Heart left ventricle (tissue), 16 donors: ENCODE measurements at regions not wholly inside any gene's neighbourhood (a gene's known extent, or its start where the extent isn't known, plus 50 kb on each side); places are given as distances from the start of the nearest gene placed in this dataset.

ENCODE experiments used
- ATAC-seq, 4 donors: fragments of 200-7000 bp; cut with Tn5 transposase; one replicate each; pipeline ENCODE4 v1.9.1; 2020 to 2022; ENCODE audit warnings: moderate library complexity in 4 of 4, mild to moderate bottlenecking in 3 of 4, moderate number of reproducible peaks in 1 of 4
- DNase-seq, 5 donors: peaks; one replicate each; pipeline ENCODE4 v3.0.0-alpha.2; 2020
- H3K27ac ChIP-seq, 12 donors: fragments of 200-600 bp; sonication (generic) in 4 of 12; one replicate each; pipeline versions ENCODE4 v1.5.0 to v1.8.0; 2016 to 2022; ENCODE audit warnings: mild to moderate bottlenecking in 2 of 12
- H3K27me3 ChIP-seq, 9 donors: fragments of 200-600 bp; sonication (generic) in 2 of 9; one replicate each; pipeline versions ENCODE4 v1.5.1 to v1.8.0; 2016 to 2022; ENCODE audit warnings: mild to moderate bottlenecking in 3 of 9
- H3K36me3 ChIP-seq, 9 donors: fragments of 200-600 bp; sonication (generic) in 2 of 9; one replicate each; pipeline versions ENCODE4 v1.5.0 to v1.8.0; 2018 to 2022; ENCODE audit warnings: mild to moderate bottlenecking in 2 of 9
- H3K4me1 ChIP-seq, 12 donors: fragments of 200-600 bp; sonication (generic) in 4 of 12; one replicate each; pipeline versions ENCODE4 v1.5.0 to v1.8.0; 2016 to 2022; ENCODE audit warnings: mild to moderate bottlenecking in 3 of 12
- H3K4me3 ChIP-seq, 12 donors: fragments of 200-600 bp; sonication (generic) in 4 of 12; one replicate each; pipeline versions ENCODE4 v1.5.0 to v1.8.0; 2017 to 2022; ENCODE audit warnings: mild to moderate bottlenecking in 9 of 12, moderate library complexity in 4 of 12
- H3K9me3 ChIP-seq, 12 donors: fragments of 200-600 bp; sonication (generic) in 4 of 12; one replicate each; pipeline versions ENCODE4 v1.5.0 to v1.8.0; 2016 to 2022; ENCODE audit warnings: mild to moderate bottlenecking in 1 of 12
- POLR2A ChIP-seq, 2 donors: fragments of 450-650 bp; IDR thresholded peaks; one replicate each; pipeline ENCODE4 v1.6.1; 2017; ENCODE audit warnings: antibody characterized with exemption in 2 of 2, mild to moderate bottlenecking in 2 of 2, moderate library complexity in 2 of 2
- WGBS, 4 donors: extraction: QIAGEN DNeasy Blood & Tissue Kit in 2 of 4; methylation state at CpG; one replicate each; pipeline versions ENCODE4 v1.1.5 to v1.1.7; 2013 to 2018; 5-methylcytosine and 5-hydroxymethylcytosine counted together
- intact Hi-C, 10 donors: fragments of 100-400 bp; cut with DNase I; formaldehyde crosslinking; loops; one replicate each; pipeline versions ENCODE4 v1.11.1 to v1.14.2; 2022
- TF ChIP-seq, protein P1 (sequence below), 12 donors: fragments of 200-600 bp; sonication (generic) in 4 of 12; IDR thresholded peaks; one replicate each; pipeline versions ENCODE4 v1.5.0 to v1.8.0; 2018 to 2022; ENCODE audit warnings: antibody characterized with exemption in 12 of 12, mild to moderate bottlenecking in 5 of 12
- donor health status: ischemic (EF 13 %, LVEDD 7.1; RV severe dilation, severe dysfunction).
- donor health status: healthy with polysubstance abuse.
- donor health status: DM: no; HTN: yes; CAD: no.
- donor health status: DM: no; HTN: no; CAD: no.
- donor health status: ischemic (EF 25% LVEDD 6.9; RV normal size, moderate dysfunction).
- donor health status: ischemic (EF 25% LVEDD 5.7; RV mildly dilated, moderate dysfunction).
- donor health status: healthy.
- donor health status: DM: yes; HTN: yes; CAD: no.
- donor health status: ischemic (EF 35%, LVEDD 5.7; RV mildly dilated, moderate dysfunction).
- donor health status: nonischemic (EF 11% LVEDD 7.7; RV severe dilation, severe dysfunction).
- donor health status: DM: yes; HTN: yes; CAD: no.
- donor health status: PGD.
- donor health status: ischemic (EF 29% LVEDD 5.4; RV normal size, mild dysfunction).
- donor health status: nonischemic (EF 23%, LVEDD 6.1; RV moderate dilation, normal function).

DNA sequence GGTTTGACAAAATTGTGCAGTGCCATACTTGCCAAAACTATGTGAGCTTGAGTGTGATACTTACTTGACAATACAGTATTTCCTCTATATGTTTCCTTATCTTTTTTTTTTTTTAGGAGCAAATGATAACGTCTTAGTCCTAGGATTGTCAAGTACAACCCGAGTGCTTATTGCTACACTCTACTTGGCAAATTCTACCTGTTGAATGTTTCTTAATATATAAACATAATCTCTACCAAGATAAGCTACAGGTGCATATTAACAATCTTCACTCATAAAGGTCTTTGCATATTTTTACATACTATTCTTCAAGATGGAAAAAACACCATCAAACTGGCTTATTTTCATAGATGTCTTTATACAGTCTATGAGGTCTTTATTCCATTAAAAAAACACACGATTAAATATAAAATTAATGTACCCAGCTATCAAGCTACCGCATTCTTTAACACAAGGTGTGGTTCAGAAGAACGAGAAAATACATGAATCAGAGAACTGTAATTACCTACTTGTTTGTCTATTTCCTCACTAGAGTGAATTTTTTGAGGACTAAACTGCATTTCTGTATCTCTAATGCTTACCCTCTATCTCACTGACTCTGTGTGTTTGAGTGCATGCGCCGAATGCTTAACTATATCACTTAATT, 76.1 kb upstream of the PDSS1 start:
- no peaks in the 10 kb centered on the region for H3K9me3 ChIP-seq
- peaks cover 0 to 8% (median 0%) of the 10 kb centered on the region in 12 donors for H3K4me1 ChIP-seq
- peaks cover 3 to 44% (median 9%) of the 10 kb centered on the region in 9 donors for H3K27me3 ChIP-seq
- no peak overlapping the region for H3K4me3 ChIP-seq
- DNase-seq (no peak), ATAC-seq (no peak)
- intact Hi-C loops: loop anchor here in 1 of 10 donors (10.0 kb wide), 1 partner anchor 703 kb away; no protein-coding TSS in a partner anchor
- 73 to 79% (median 76%) methylated on average over 7 of the region's 7 CpGs for WGBS, 4 donors
- no peak for TF ChIP-seq POLR2A (IDR thresholded peaks at IDR 0.05)
- TF ChIP-seq, protein P1, sequence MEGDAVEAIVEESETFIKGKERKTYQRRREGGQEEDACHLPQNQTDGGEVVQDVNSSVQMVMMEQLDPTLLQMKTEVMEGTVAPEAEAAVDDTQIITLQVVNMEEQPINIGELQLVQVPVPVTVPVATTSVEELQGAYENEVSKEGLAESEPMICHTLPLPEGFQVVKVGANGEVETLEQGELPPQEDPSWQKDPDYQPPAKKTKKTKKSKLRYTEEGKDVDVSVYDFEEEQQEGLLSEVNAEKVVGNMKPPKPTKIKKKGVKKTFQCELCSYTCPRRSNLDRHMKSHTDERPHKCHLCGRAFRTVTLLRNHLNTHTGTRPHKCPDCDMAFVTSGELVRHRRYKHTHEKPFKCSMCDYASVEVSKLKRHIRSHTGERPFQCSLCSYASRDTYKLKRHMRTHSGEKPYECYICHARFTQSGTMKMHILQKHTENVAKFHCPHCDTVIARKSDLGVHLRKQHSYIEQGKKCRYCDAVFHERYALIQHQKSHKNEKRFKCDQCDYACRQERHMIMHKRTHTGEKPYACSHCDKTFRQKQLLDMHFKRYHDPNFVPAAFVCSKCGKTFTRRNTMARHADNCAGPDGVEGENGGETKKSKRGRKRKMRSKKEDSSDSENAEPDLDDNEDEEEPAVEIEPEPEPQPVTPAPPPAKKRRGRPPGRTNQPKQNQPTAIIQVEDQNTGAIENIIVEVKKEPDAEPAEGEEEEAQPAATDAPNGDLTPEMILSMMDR (IDR thresholded peaks at IDR 0.05): no peak
- no peaks in the 10 kb centered on the region for H3K36me3 ChIP-seq
- H3K27ac ChIP-seq: no peak overlapping the region

DNA sequence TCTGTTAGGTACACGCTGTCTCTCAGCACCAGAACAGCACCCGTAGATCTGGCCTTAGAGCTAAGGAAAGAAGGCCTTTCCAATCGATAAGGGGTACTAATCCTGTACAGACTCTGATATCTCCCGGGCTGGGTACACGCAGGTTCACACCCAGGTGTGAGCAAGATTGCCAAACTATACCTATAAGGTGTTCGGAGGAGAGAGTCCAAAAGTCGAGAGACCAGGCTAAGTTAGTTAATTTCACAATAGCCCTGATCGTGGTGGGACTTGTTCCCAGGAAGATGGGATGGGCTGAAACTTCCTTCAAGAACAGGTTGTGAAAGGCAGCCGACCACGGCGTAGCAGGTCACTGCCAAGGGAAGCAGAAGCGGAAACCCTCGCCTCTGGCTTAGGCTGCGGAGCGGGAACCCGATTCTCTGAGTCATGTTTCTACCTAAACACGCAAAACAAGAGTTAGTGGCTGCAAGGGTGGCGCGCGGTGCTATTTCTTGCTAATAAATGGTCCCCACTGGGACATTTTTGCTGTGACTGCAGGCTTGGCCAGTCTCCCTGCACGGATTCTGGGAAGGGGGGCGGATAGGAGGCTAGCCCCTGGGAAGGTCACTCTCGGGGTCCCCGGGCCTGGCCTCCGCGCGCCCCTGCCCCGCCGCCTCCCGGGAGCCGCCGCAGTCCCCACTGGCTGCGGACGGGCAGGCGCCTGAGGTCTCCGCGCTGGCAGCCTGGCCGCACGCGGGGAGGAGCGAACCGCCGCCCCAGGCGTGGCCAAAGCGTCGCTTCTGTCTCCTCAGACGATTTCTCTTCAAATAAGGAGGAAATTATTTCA, 75.4 kb upstream of the PDSS1 start:
- peak in 3 of 4 donors; percentile 42 to 66 (median 62) for ATAC-seq
- intact Hi-C loops: loop anchor here in 1 of 10 donors (10.0 kb wide), 1 partner anchor 703 kb away; no protein-coding TSS in a partner anchor

DNA sequence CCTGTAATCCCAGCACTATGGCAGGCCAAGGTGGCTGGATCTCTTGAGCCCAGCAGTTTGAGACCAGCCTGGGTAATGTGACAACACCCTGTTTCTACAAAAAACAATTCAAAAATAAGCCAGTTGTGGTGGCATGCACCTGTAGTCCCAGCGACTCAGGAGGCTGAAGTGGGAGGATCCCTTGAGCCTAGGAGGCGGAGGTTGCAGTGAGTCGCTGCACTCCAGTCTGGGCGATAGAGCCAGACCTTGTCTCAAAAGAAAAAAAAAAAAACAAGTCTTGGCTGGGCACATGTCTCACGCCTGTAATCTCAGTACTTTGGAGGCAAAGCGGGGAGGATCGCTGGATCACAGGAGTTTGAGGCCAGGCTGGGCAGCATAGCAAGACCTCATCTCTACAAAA, 74.6 kb upstream of the PDSS1 start:
- no peak for TF ChIP-seq POLR2A (IDR thresholded peaks at IDR 0.05)
- TF ChIP-seq, protein P1 (IDR thresholded peaks at IDR 0.05): no peak
- Histone ChIP-seq H3K9me3 (no peaks in the 10 kb centered on the region), H3K36me3 (no peaks in the 10 kb centered on the region), H3K27ac (no peak overlapping the region), H3K27me3 (peaks cover 3 to 51% (median 9%) of the 10 kb centered on the region in 9 donors), H3K4me3 (no peak overlapping the region), H3K4me1 (peaks cover 0 to 8% (median 0%) of the 10 kb centered on the region in 12 donors)
- intact Hi-C loops: loop anchor here in 1 of 10 donors (10.0 kb wide), 1 partner anchor 702 kb away; no protein-coding TSS in a partner anchor
- DNase-seq (no peak), ATAC-seq (no peak)
- WGBS, 4 donors: 84 to 90% (median 87%) methylated on average over 7 of the region's 7 CpGs

More for the DNA sequence above, 75.4 kb upstream of the PDSS1 start:
- WGBS, 4 donors: 14 to 19% (median 17%) methylated on average over 37 to 47 of the region's 47 CpGs
- Histone ChIP-seq H3K27me3 (peaks cover 3 to 51% (median 9%) of the 10 kb centered on the region in 9 donors), H3K9me3 (no peaks in the 10 kb centered on the region), H3K4me3 (peak overlapping the region in 10 of 12 donors; percentile 7 to 55 (median 33)), H3K4me1 (peaks cover 0 to 8% (median 0%) of the 10 kb centered on the region in 12 donors), H3K27ac (no peak overlapping the region), H3K36me3 (no peaks in the 10 kb centered on the region)
- TF ChIP-seq, protein P1 (IDR thresholded peaks at IDR 0.05): no peak
- no peak for TF ChIP-seq POLR2A (IDR thresholded peaks at IDR 0.05)
- peak in 4 of 5 donors; percentile 22 to 74 (median 46) for DNase-seq

DNA sequence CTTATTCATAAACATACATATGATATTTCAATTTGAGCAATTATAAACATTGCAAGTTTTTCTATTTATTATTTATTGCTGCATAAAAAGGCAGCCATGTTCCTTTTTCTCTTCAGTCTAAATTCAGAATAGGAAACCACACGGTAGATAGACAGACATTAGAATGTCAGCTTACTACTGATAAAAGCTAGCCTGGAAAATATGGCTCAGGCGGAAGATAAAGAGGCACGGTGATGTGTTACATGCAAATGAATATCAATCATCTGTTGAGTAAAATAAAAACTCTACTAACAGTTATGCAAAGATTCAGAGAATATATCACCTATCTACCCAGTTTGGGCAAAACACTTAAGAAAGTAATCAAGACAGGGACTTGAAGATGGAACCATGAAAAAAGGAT, 73.5 kb upstream of the PDSS1 start:
- no peak for DNase-seq
- Histone ChIP-seq H3K36me3 (no peaks in the 10 kb centered on the region), H3K4me1 (peaks cover 0 to 8% (median 0%) of the 10 kb centered on the region in 12 donors), H3K27me3 (peaks cover 3 to 51% (median 9%) of the 10 kb centered on the region in 9 donors), H3K27ac (no peak overlapping the region), H3K4me3 (no peak overlapping the region), H3K9me3 (no peaks in the 10 kb centered on the region)
- TF ChIP-seq, protein P1 (IDR thresholded peaks at IDR 0.05): no peak
- TF ChIP-seq POLR2A (IDR thresholded peaks at IDR 0.05): no peak
- intact Hi-C loops: loop anchor here in 1 of 10 donors (10.0 kb wide), 1 partner anchor 701 kb away; no protein-coding TSS in a partner anchor
- WGBS, 4 donors: 16 to 22% (median 21%) methylated on average over 3 of the region's 3 CpGs
- no peak for ATAC-seq
